Epithelial cell of esophagus (primary cell): ENCODE measurements at regions not wholly inside any gene's neighbourhood (a gene's known extent, or its start where the extent isn't known, plus 50 kb on each side); places are given as distances from the start of the nearest gene placed in this dataset.

Source experiments
- DNase-seq: peaks from one replicate; pipeline ENCODE4 v3.0.0; 2010; ENCODE audit warnings: low read depth
- H3K4me3 ChIP-seq: 2 replicates; pipeline ENCODE4 v1.5.1; 2011; ENCODE audit warnings: mild to moderate bottlenecking, low read length, control low read depth
- TF ChIP-seq, protein P1 (sequence below): IDR thresholded peaks from 2 replicates; pipeline ENCODE4 v1.5.1; 2011; ENCODE audit warnings: low read depth, mild to moderate bottlenecking, low read length, control low read depth, inconsistent platforms; ENCODE audit not compliant: insufficient read depth; ENCODE audit errors: missing control alignments

DNA sequence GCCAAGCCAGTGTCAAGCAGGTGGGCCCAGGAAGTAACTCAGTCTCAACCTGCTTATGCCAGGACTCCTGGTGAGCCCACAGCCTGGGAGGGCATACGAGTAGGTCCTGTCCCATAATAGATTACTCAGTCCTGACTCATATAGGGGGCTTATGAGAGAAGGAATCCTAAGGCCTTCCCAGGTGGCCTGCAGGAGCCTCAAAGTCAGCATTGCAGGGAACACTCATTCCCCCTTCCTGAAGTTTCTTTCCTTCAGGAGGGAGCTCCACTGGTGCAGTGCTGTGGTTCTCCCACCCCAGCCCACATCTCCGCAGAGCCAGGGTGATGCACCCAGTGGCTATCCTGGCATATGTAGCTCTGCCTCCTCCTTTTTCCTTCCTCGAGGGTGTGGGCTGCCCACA, 137.3 kb downstream of the ZIC5 start:
- DNase-seq = no peak
- TF ChIP-seq, protein P1, sequence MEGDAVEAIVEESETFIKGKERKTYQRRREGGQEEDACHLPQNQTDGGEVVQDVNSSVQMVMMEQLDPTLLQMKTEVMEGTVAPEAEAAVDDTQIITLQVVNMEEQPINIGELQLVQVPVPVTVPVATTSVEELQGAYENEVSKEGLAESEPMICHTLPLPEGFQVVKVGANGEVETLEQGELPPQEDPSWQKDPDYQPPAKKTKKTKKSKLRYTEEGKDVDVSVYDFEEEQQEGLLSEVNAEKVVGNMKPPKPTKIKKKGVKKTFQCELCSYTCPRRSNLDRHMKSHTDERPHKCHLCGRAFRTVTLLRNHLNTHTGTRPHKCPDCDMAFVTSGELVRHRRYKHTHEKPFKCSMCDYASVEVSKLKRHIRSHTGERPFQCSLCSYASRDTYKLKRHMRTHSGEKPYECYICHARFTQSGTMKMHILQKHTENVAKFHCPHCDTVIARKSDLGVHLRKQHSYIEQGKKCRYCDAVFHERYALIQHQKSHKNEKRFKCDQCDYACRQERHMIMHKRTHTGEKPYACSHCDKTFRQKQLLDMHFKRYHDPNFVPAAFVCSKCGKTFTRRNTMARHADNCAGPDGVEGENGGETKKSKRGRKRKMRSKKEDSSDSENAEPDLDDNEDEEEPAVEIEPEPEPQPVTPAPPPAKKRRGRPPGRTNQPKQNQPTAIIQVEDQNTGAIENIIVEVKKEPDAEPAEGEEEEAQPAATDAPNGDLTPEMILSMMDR = no peak
- H3K4me3 ChIP-seq = no peak overlapping the region

- H3K4me3 ChIP-seq = no peak overlapping the region
- TF ChIP-seq, protein P1 = no peak
- no peak for DNase-seq
Measured at GRCh38 chr13:99832347-99832746, 139.2 kb downstream of the ZIC5 start.

DNA sequence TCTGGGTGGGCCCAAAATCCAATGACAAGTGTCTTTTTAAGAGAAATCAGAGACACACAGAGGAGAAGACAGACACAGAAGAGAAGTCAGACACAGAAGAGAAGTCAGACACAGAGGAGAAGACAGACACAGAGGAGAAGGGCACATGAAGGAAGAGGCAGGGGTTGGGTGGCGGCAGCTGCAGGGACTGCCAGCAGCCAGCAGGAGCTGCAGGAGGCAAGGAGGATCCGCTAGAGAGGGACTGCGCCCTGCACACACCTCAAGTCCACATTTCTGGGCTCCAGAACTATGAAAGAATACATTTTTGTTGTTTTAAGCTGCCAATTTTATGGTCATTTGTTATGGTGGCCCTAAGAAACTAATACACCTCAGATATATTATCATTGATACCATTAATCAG, 140.6 kb downstream of the ZIC5 start:
- TF ChIP-seq, protein P1 = no peak
- DNase-seq = no peak
- no peak overlapping the region for H3K4me3 ChIP-seq

DNA sequence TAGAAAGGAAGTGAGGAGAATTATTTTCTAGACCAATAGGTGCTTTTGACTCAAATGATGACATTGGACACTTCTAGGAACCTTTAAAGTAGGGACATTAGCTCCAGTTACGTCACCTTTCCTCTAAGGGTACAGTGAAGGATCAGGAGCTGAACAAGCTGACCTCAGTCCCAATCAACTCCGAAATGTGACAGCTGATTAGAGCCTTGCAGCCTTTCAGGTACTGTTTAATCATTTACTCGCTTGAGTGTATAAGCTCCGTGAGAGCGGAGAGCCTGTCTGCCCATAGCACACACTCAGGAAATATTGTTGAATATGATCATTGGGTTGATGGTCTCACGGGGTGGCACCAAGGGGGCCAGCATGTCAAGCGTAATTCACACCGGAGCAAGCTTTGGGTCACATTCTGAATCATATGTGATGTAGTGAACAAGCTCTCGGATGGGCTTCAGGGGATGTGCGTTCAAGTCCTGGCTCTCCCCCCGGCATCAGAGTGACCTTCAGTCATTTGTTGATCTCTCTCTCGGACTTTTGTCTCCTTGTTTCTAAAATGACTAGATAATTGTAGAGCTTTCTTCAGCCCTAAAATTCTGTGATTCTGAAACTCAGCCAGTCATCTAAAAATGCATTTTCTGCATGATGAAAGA, 141.9 kb downstream of the ZIC5 start:
- DNase-seq = no peak
- H3K4me3 ChIP-seq = no peak overlapping the region
- TF ChIP-seq, protein P1 = no peak

DNA sequence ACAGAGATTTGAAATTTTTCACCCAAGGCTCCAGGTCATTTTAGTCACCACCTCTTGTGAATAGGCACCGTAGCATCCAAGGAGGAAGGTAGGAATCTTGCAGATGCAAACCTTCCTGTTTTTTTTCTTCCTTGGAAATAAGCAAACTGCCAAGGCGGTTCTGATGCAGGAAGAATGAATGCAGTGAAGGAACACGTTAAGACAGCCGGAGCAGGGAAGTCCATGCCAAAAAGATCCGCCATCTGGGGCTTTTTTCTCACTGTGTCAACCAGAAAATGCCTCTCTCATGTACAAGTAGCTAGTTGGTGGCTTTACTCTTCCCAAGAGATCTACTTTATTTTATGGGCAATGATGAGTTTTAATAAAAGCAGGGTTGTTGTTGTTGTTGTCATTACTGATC, 142.4 kb downstream of the ZIC5 start:
- TF ChIP-seq, protein P1 = no peak
- no peak overlapping the region for H3K4me3 ChIP-seq
- no peak for DNase-seq

DNA sequence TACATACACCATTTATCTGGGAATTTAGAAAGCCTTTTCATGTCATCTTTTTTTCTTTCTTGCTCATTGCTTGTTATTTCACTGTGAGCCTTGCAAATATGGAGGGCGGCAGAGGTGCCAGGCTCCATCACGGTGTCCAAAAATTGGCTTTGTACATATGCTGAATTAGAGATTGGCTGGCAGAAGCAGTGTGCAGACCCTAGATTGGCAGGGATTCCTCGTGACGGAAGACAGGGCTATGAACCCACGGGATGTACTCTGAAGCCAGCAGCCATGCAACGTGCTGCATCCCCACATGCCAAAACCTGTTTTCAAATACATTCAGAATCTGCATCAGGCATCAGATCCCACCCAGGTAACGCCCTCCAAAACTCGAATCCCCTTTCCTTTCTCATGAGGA, 142.8 kb downstream of the ZIC5 start:
- no peak overlapping the region for H3K4me3 ChIP-seq
- TF ChIP-seq, protein P1 = no peak
- DNase-seq = no peak

DNA sequence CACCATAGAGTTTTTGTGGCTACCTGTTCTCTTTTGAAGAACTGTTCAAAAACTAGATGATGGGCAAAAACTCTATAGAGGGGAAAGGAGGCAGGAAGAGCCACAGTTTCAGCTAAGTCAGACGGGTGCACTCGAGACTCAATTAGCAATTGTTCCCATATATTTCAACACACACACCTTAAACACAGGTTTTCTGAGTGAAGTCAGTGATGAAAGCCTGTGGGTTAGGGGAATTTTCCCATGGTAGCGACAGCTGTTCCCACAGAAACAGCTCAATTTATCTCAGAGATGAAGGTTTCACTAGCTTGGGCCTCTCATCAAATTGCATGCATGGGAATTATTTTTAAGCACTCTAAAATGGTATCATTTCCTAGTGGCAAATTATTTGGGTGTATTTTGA, 143.4 kb downstream of the ZIC5 start:
- H3K4me3 ChIP-seq = no peak overlapping the region
- TF ChIP-seq, protein P1 = no peak
- DNase-seq = no peak
